Large intestine (tissue), 3 donors: ENCODE measurements at regions not wholly inside any gene's neighbourhood (a gene's known extent, or its start where the extent isn't known, plus 50 kb on each side); places are given as distances from the start of the nearest gene placed in this dataset.

ENCODE experiments used
- DNase-seq, 2 donors: peaks; one replicate each; pipeline versions ENCODE4 v3.0.0 to v3.0.0-alpha.2; 2013
- H3K27ac ChIP-seq: one replicate; pipeline ENCODE4 v1.5.1; 2013; ENCODE audit warnings: low read length
- H3K27me3 ChIP-seq: 2 replicates; pipeline ENCODE4 v1.6.1; 2013; ENCODE audit warnings: low read length; ENCODE audit not compliant: control insufficient read depth, insufficient read depth
- H3K36me3 ChIP-seq: 2 replicates; pipeline ENCODE4 v1.6.1; 2013; ENCODE audit warnings: low read length; ENCODE audit not compliant: control insufficient read depth, insufficient read depth
- H3K4me1 ChIP-seq: one replicate; pipeline ENCODE4 v1.6.1; 2013; ENCODE audit warnings: low read length; ENCODE audit not compliant: control insufficient read depth, insufficient read depth
- H3K4me3 ChIP-seq: one replicate; pipeline ENCODE4 v1.5.1; 2013; ENCODE audit warnings: low read length
- H3K9me3 ChIP-seq: one replicate; pipeline ENCODE4 v1.6.1; 2013; ENCODE audit warnings: mild to moderate bottlenecking, low read depth, low read length, moderate library complexity; ENCODE audit not compliant: control insufficient read depth
- WGBS: methylation state at CpG from one replicate; pipeline ENCODE4 v1.1.5; 2013; ENCODE audit warnings: low lambda C conversion rate; ENCODE audit not compliant: insufficient coverage; 5-methylcytosine and 5-hydroxymethylcytosine counted together

- WGBS = no CpG with 5 or more reads among the region's 3 CpGs
- DNase-seq = no peak
- Histone ChIP-seq H3K36me3 (no peaks in the 10 kb centered on the region), H3K9me3 (peaks cover 1% of the 10 kb centered on the region), H3K27ac (no peak overlapping the region), H3K27me3 (no peaks in the 10 kb centered on the region), H3K4me1 (no peaks in the 10 kb centered on the region), H3K4me3 (no peak overlapping the region)
These were observed 78.9 kb upstream of the VASH1 start for GRCh38 chr14:76682367-76682766.

- DNase-seq = no peak
- 100% methylated on average over 1 of the region's 1 CpG for WGBS
- H3K27ac ChIP-seq = no peak overlapping the region
These were observed 74.6 kb upstream of the VASH1 start for GRCh38 chr14:76686646-76687045.

GRCh38 chr14:76687611-76688382 is 73.5 kb upstream of the VASH1 start:
- DNase-seq = peak; percentile 12 to 43
- H3K4me3 ChIP-seq = no peak overlapping the region
- H3K27me3 ChIP-seq = no peaks in the 10 kb centered on the region
- no peaks in the 10 kb centered on the region for H3K36me3 ChIP-seq
- no peaks in the 10 kb centered on the region for H3K4me1 ChIP-seq
- H3K27ac ChIP-seq = no peak overlapping the region
- peaks cover 5% of the 10 kb centered on the region for H3K9me3 ChIP-seq
- no CpG with 5 or more reads among the region's 7 CpGs for WGBS

More at GRCh38 chr14:76686646-76687045, 74.6 kb upstream of the VASH1 start:
- H3K4me3 ChIP-seq = no peak overlapping the region
- H3K4me1 ChIP-seq = no peaks in the 10 kb centered on the region
- H3K36me3 ChIP-seq = no peaks in the 10 kb centered on the region
- no peaks in the 10 kb centered on the region for H3K27me3 ChIP-seq
- peaks cover 5% of the 10 kb centered on the region for H3K9me3 ChIP-seq

GRCh38 chr14:76688383-76688671 is 72.9 kb upstream of the VASH1 start:
- Histone ChIP-seq H3K4me3 (no peak overlapping the region), H3K27me3 (no peaks in the 10 kb centered on the region), H3K4me1 (no peaks in the 10 kb centered on the region), H3K27ac (no peak overlapping the region), H3K36me3 (no peaks in the 10 kb centered on the region), H3K9me3 (peaks cover 5% of the 10 kb centered on the region)
- no peak for DNase-seq
- 100% methylated on average over 1 of the region's 2 CpGs for WGBS

- H3K4me1 ChIP-seq = no peaks in the 10 kb centered on the region
- no peak overlapping the region for H3K4me3 ChIP-seq
- H3K9me3 ChIP-seq = peaks cover 5% of the 10 kb centered on the region
- no peak for DNase-seq
- H3K27ac ChIP-seq = no peak overlapping the region
- no CpG with 5 or more reads among the region's 11 CpGs for WGBS
- H3K36me3 ChIP-seq = no peaks in the 10 kb centered on the region
- no peaks in the 10 kb centered on the region for H3K27me3 ChIP-seq
These were observed 70.7 kb upstream of the VASH1 start for GRCh38 chr14:76690502-76691105.

GRCh38 chr14:76694106-76694505 is 67.2 kb upstream of the VASH1 start:
- no peak for DNase-seq
- Histone ChIP-seq H3K4me1 (no peaks in the 10 kb centered on the region), H3K36me3 (no peaks in the 10 kb centered on the region), H3K27ac (no peak overlapping the region), H3K27me3 (no peaks in the 10 kb centered on the region), H3K4me3 (no peak overlapping the region), H3K9me3 (no peaks in the 10 kb centered on the region)
- WGBS = 65% methylated on average over 3 of the region's 10 CpGs

GRCh38 chr14:76695263-76695920 is 65.9 kb upstream of the VASH1 start:
- WGBS = no CpG with 5 or more reads among the region's 10 CpGs
- Histone ChIP-seq H3K4me1 (no peaks in the 10 kb centered on the region), H3K4me3 (no peak overlapping the region), H3K36me3 (no peaks in the 10 kb centered on the region), H3K27me3 (no peaks in the 10 kb centered on the region), H3K27ac (no peak overlapping the region), H3K9me3 (no peaks in the 10 kb centered on the region)
- DNase-seq = no peak

GRCh38 chr14:76696361-76696760 is 64.9 kb upstream of the VASH1 start:
- no peaks in the 10 kb centered on the region for H3K4me1 ChIP-seq
- no peak overlapping the region for H3K4me3 ChIP-seq
- no peaks in the 10 kb centered on the region for H3K36me3 ChIP-seq
- H3K27me3 ChIP-seq = no peaks in the 10 kb centered on the region
- no CpG with 5 or more reads among the region's 3 CpGs for WGBS
- no peaks in the 10 kb centered on the region for H3K9me3 ChIP-seq
- DNase-seq = no peak
- no peak overlapping the region for H3K27ac ChIP-seq

GRCh38 chr14:76696791-76697190 is 64.5 kb upstream of the VASH1 start:
- Histone ChIP-seq H3K36me3 (no peaks in the 10 kb centered on the region), H3K27me3 (no peaks in the 10 kb centered on the region), H3K9me3 (no peaks in the 10 kb centered on the region), H3K4me1 (no peaks in the 10 kb centered on the region), H3K27ac (no peak overlapping the region), H3K4me3 (no peak overlapping the region)
- WGBS = no CpG with 5 or more reads among the region's 5 CpGs
- no peak for DNase-seq

- no CpG with 5 or more reads among the region's 5 CpGs for WGBS
- Histone ChIP-seq H3K4me1 (no peaks in the 10 kb centered on the region), H3K9me3 (no peaks in the 10 kb centered on the region), H3K27me3 (no peaks in the 10 kb centered on the region), H3K27ac (no peak overlapping the region), H3K36me3 (no peaks in the 10 kb centered on the region), H3K4me3 (no peak overlapping the region)
- no peak for DNase-seq
These were observed 63.9 kb upstream of the VASH1 start for GRCh38 chr14:76697246-76697905.
